Transverse colon (tissue), 4 donors: ENCODE measurements at regions not wholly inside any gene's neighbourhood (a gene's known extent, or its start where the extent isn't known, plus 50 kb on each side); places are given as distances from the start of the nearest gene placed in this dataset.

Experiments used
- DNase-seq: peaks from one replicate; pipeline ENCODE4 v3.0.0-alpha.2; 2019
- H3K27ac ChIP-seq, 4 donors: fragments of 200-600 bp; sonication (generic); 2 replicates each; pipeline ENCODE4 v1.5.1; 2016 to 2018; ENCODE audit warnings: inconsistent platforms in 4 of 4
- H3K27me3 ChIP-seq: fragments of 200-600 bp; sonication (generic); 2 replicates; pipeline ENCODE4 v1.5.1; 2017; ENCODE audit warnings: inconsistent platforms
- H3K36me3 ChIP-seq, 4 donors: fragments of 200-600 bp; sonication (generic); 2 replicates each; pipeline ENCODE4 v1.5.1; 2017 to 2019; ENCODE audit warnings: inconsistent platforms in 4 of 4
- H3K4me1 ChIP-seq, 4 donors: fragments of 200-600 bp; sonication (generic); 2 replicates each; pipeline ENCODE4 v1.5.1; 2017 to 2020; ENCODE audit warnings: inconsistent platforms in 4 of 4
- H3K4me3 ChIP-seq, 4 donors: fragments of 200-600 bp; sonication (generic); 1 replicate in 1 of 4; 2 replicates in 3 of 4; pipeline versions ENCODE4 v1.5.1 to v1.6.1; 2017 to 2019; ENCODE audit warnings: inconsistent platforms in 4 of 4
- H3K9me3 ChIP-seq, 2 donors: fragments of 200-600 bp; sonication (generic); 2 replicates each; pipeline ENCODE4 v1.5.1; 2017 to 2019; ENCODE audit warnings: inconsistent platforms in 2 of 2
- EP300 ChIP-seq: sonication (generic); formaldehyde crosslinking; IDR thresholded peaks from one replicate; pipeline ENCODE4 v1.6.1; 2017; ENCODE audit warnings: antibody characterized with exemption, low read depth
- POLR2A ChIP-seq: fragments of 450-650 bp; IDR thresholded peaks from one replicate; pipeline ENCODE4 v1.6.1; 2016; ENCODE audit warnings: antibody characterized with exemption, mild to moderate bottlenecking, moderate library complexity
- POLR2AphosphoS5 ChIP-seq, 3 donors: sonication (generic); formaldehyde crosslinking; IDR thresholded peaks; one replicate each; pipeline ENCODE4 v1.6.1; 2016; ENCODE audit warnings: antibody characterized with exemption in 3 of 3
- WGBS, 2 donors: methylation state at CpG; one replicate each; pipeline ENCODE4 v1.1.5; 2018; ENCODE audit warnings: low coverage in 1 of 2; 5-methylcytosine and 5-hydroxymethylcytosine counted together
- in situ Hi-C, 4 donors: fragments of 200-750 bp; cut with MboI; loops; one replicate each; pipeline versions ENCODE4 v1.15.0 to v1.15.1; 2017; ENCODE audit warnings: low sequenced_read_pairs in 3 of 4, low pct_ligation_motif_present in 1 of 4, low pct_unique_long_range_greater_than_20kb in 1 of 4
- intact Hi-C: fragments of 100-400 bp; cut with DNase I; formaldehyde crosslinking; loops from one replicate; pipeline ENCODE4 v1.15.1; 2023; ENCODE audit warnings: low total_unique reads
- TF ChIP-seq, protein P1 (sequence below), 5 experiments: fragments of 200-600 bp in 3 of 5; fragments of 450-650 bp in 2 of 5; sonication (generic) in 3 of 5; IDR thresholded peaks; 1 replicate in 2 of 5; 2 replicates in 3 of 5; pipeline ENCODE4 v1.5.1; 2016 to 2017; ENCODE audit warnings: antibody characterized with exemption in 5 of 5, inconsistent platforms in 3 of 5, mild to moderate bottlenecking in 2 of 5, moderate library complexity in 1 of 5

GRCh38 chr13:106633321-106633720 lies 65.4 kb upstream of the ARGLU1 start:
- WGBS, 2 donors: 85 to 92% methylated on average over 5 of the region's 5 CpGs
- Histone ChIP-seq H3K9me3 (no peaks in the 10 kb centered on the region), H3K36me3 (no peaks in the 10 kb centered on the region), H3K27me3 (no peaks in the 10 kb centered on the region), H3K27ac (no peak overlapping the region), H3K4me1 (no peaks in the 10 kb centered on the region), H3K4me3 (no peak overlapping the region)
- TF ChIP-seq, protein P1, sequence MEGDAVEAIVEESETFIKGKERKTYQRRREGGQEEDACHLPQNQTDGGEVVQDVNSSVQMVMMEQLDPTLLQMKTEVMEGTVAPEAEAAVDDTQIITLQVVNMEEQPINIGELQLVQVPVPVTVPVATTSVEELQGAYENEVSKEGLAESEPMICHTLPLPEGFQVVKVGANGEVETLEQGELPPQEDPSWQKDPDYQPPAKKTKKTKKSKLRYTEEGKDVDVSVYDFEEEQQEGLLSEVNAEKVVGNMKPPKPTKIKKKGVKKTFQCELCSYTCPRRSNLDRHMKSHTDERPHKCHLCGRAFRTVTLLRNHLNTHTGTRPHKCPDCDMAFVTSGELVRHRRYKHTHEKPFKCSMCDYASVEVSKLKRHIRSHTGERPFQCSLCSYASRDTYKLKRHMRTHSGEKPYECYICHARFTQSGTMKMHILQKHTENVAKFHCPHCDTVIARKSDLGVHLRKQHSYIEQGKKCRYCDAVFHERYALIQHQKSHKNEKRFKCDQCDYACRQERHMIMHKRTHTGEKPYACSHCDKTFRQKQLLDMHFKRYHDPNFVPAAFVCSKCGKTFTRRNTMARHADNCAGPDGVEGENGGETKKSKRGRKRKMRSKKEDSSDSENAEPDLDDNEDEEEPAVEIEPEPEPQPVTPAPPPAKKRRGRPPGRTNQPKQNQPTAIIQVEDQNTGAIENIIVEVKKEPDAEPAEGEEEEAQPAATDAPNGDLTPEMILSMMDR (IDR thresholded peaks at IDR 0.05): no peak
- TF ChIP-seq POLR2A: no peak
- TF ChIP-seq EP300: no peak
- no peak for TF ChIP-seq POLR2AphosphoS5 (IDR thresholded peaks at IDR 0.05)
- intact Hi-C loops: no loop called here
- DNase-seq: no peak
- in situ Hi-C loops: no loop called here

GRCh38 chr13:106630650-106631049 lies 62.7 kb upstream of the ARGLU1 start:
- DNase-seq: no peak
- in situ Hi-C loops: no loop called here
- no peak overlapping the region for H3K4me3 ChIP-seq
- no peaks in the 10 kb centered on the region for H3K9me3 ChIP-seq
- no peak overlapping the region for H3K27ac ChIP-seq
- WGBS, 2 donors: 60 to 84% methylated on average over 2 to 6 of the region's 6 CpGs
- intact Hi-C loops: no loop called here
- no peaks in the 10 kb centered on the region for H3K27me3 ChIP-seq
- TF ChIP-seq POLR2A: no peak
- TF ChIP-seq, protein P1 (IDR thresholded peaks at IDR 0.05): no peak
- TF ChIP-seq POLR2AphosphoS5 (IDR thresholded peaks at IDR 0.05): no peak
- no peak for TF ChIP-seq EP300
- H3K36me3 ChIP-seq: no peaks in the 10 kb centered on the region
- no peaks in the 10 kb centered on the region for H3K4me1 ChIP-seq

DNA sequence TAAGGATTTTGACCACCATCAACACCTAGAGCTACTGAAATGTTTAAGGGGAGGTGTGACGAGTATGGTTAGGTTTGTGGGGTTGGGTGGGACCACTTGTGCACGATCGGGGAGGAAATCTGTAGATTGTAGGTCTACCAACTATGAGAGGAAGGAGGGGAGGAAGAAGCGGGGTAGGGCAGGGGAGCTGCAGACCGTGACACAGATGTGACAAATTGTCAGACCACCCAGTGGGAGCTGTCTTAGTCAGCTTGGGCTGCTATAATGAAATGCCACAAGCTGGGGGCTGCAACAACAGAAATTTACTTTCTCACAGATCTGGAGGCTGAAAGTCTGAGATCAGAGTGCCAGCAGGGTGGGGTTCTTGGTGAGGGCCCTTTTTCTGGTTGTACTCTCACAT lies 62.2 kb upstream of the ARGLU1 start:
- no peaks in the 10 kb centered on the region for H3K27me3 ChIP-seq
- no peaks in the 10 kb centered on the region for H3K4me1 ChIP-seq
- no peak for DNase-seq
- intact Hi-C loops (no loop called here), in situ Hi-C loops (no loop called here)
- H3K36me3 ChIP-seq: no peaks in the 10 kb centered on the region
- no peak for TF ChIP-seq EP300
- TF ChIP-seq, protein P1 (IDR thresholded peaks at IDR 0.05): no peak
- no peak for TF ChIP-seq POLR2A
- no peak for TF ChIP-seq POLR2AphosphoS5 (IDR thresholded peaks at IDR 0.05)
- H3K9me3 ChIP-seq: no peaks in the 10 kb centered on the region
- H3K4me3 ChIP-seq: no peak overlapping the region
- no peak overlapping the region for H3K27ac ChIP-seq
- WGBS, 2 donors: 59 to 70% methylated on average over 5 of the region's 5 CpGs

GRCh38 chr13:106628936-106629659 lies 61.2 kb upstream of the ARGLU1 start:
- no peaks in the 10 kb centered on the region for H3K9me3 ChIP-seq
- H3K27me3 ChIP-seq: no peaks in the 10 kb centered on the region
- TF ChIP-seq POLR2AphosphoS5 (IDR thresholded peaks at IDR 0.05): no peak
- no peak for TF ChIP-seq EP300
- TF ChIP-seq POLR2A: no peak
- TF ChIP-seq, protein P1 (IDR thresholded peaks at IDR 0.05): no peak
- H3K4me3 ChIP-seq: no peak overlapping the region
- WGBS, 2 donors: 73 to 74% methylated on average over 2 of the region's 2 CpGs
- no peaks in the 10 kb centered on the region for H3K36me3 ChIP-seq
- DNase-seq: no peak
- in situ Hi-C loops (no loop called here), intact Hi-C loops (no loop called here)
- no peaks in the 10 kb centered on the region for H3K4me1 ChIP-seq
- no peak overlapping the region for H3K27ac ChIP-seq
